SJCRH30 (cell line): ENCODE measurements at regions not wholly inside any gene's neighbourhood (a gene's known extent, or its start where the extent isn't known, plus 50 kb on each side); places are given as distances from the start of the nearest gene placed in this dataset.

Experiments
- DNase-seq, 2 experiments: peaks; one replicate each; pipeline ENCODE4 v3.0.0-alpha.2; 2015 to 2020
- H3K27ac ChIP-seq: fragments of 250-450 bp; sonication (Bioruptor Pico); 2 replicates; pipeline ENCODE4 v1.5.1; 2020; ENCODE audit warnings: mild to moderate bottlenecking, moderate library complexity
- H3K27me3 ChIP-seq: fragments of 250-450 bp; sonication (Bioruptor Pico); 2 replicates; pipeline ENCODE4 v1.5.1; 2020; ENCODE audit warnings: mild to moderate bottlenecking, moderate library complexity
- H3K36me3 ChIP-seq: fragments of 250-450 bp; sonication (Bioruptor Pico); 2 replicates; pipeline ENCODE4 v1.5.1; 2020; ENCODE audit warnings: mild to moderate bottlenecking, moderate library complexity
- H3K4me1 ChIP-seq: fragments of 250-450 bp; sonication (Bioruptor Pico); 2 replicates; pipeline ENCODE4 v1.5.1; 2020; ENCODE audit warnings: mild to moderate bottlenecking, moderate library complexity
- H3K4me3 ChIP-seq: fragments of 250-450 bp; sonication (Bioruptor Pico); 2 replicates; pipeline ENCODE4 v1.5.1; 2020; ENCODE audit warnings: mild to moderate bottlenecking, moderate library complexity
- H3K9me3 ChIP-seq: fragments of 250-450 bp; sonication (Bioruptor Pico); replicated peaks from 2 replicates; pipeline ENCODE4 v1.5.1; 2020; ENCODE audit warnings: mild to moderate bottlenecking, moderate library complexity

DNA sequence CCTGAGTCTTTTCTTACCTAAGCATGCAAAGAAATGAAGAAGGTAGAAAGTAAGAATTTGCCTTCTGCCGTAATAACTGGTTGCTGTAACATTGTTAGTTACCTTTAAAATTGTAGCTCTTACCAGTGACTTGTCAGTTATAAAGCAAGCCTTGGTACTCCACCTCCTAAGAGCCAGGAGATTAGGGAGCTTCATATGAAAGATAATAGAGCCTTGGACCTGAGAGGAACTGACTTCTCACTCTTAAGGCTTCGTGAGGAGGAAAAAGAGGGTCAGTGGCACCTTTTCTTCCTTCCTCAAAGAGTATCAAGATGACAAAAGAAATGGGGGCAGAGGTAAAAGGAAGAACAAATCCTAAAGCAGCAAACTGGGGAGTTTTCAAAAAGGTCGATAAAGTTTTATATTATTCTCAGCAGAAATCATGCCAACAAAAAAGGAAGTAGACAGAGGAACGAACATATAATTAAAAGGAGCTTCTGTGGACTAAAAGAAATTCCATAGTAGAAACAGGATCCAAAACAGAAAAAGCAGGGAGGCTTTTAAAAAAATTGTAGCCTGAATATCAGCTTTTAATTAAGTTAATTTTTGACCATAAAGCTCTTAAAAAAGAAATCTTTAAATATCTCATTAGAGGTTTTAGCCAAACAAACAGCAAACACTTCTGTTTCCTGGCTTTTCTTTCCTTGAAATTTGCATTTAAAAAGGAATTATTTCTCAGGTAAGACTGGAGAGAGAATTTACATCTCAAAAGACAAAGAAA lies 847.1 kb upstream of the ALCAM start:
- DNase-seq: no peak
- Histone ChIP-seq H3K4me3 (no peak overlapping the region), H3K27me3 (no peaks in the 10 kb centered on the region), H3K36me3 (no peaks in the 10 kb centered on the region), H3K27ac (no peak overlapping the region), H3K4me1 (no peaks in the 10 kb centered on the region), H3K9me3 (no peaks in the 10 kb centered on the region)

DNA sequence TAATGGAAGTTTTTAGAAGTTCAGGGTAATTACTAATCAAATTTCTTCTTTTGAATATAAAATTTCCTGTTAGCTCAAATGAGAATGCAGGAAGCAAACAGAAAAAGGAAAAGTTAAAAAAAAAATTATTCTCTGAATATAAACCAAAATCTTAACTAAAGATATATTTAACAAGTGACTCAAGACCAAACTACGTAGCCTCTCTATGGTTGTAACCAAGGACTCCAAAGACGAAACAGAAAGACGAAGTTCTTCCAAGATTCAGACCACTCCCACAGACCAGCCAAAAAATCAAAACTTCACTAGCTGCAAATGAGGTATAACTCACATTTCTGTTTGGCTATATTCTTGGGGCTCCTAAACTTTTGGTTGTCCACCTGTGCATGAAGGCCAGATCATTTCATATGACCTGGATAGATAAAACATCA lies 846.5 kb upstream of the ALCAM start:
- Histone ChIP-seq H3K9me3 (no peaks in the 10 kb centered on the region), H3K4me1 (no peaks in the 10 kb centered on the region), H3K27me3 (no peaks in the 10 kb centered on the region), H3K36me3 (no peaks in the 10 kb centered on the region), H3K27ac (no peak overlapping the region), H3K4me3 (no peak overlapping the region)
- no peak for DNase-seq

GRCh38 chr3:104521606-104522336 lies 844.9 kb upstream of the ALCAM start:
- H3K27me3 ChIP-seq: no peaks in the 10 kb centered on the region
- no peak for DNase-seq
- no peak overlapping the region for H3K27ac ChIP-seq
- no peaks in the 10 kb centered on the region for H3K36me3 ChIP-seq
- no peaks in the 10 kb centered on the region for H3K4me1 ChIP-seq
- no peaks in the 10 kb centered on the region for H3K9me3 ChIP-seq
- no peak overlapping the region for H3K4me3 ChIP-seq

DNA sequence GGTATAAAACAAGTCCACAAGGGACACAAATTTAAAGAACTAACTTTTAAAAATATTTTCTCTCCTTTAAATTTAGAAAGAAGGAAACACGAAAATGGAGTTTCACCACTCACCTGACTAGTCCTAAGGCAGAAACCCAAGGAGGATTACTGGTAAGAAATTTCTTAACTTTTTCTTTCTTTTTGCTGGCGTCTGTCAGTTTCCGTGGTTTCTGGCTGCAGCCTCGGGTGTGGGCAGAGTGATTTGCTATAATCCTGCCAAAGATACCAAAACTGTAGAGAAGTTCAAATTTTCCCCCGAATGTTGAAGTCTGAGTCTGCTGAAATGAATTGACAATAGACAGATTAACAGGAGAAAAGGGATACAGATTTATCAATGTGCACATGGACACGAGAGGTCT lies 843.6 kb upstream of the ALCAM start:
- Histone ChIP-seq H3K9me3 (no peaks in the 10 kb centered on the region), H3K36me3 (no peaks in the 10 kb centered on the region)
- DNase-seq: no peak

GRCh38 chr3:104526901-104527401 lies 839.8 kb upstream of the ALCAM start:
- Histone ChIP-seq H3K9me3 (no peaks in the 10 kb centered on the region), H3K27me3 (no peaks in the 10 kb centered on the region), H3K36me3 (no peaks in the 10 kb centered on the region), H3K27ac (no peak overlapping the region), H3K4me3 (no peak overlapping the region), H3K4me1 (no peaks in the 10 kb centered on the region)
- DNase-seq: no peak

More for the DNA sequence above, 843.6 kb upstream of the ALCAM start:
- H3K4me3 ChIP-seq: no peak overlapping the region
- no peaks in the 10 kb centered on the region for H3K27me3 ChIP-seq
- H3K27ac ChIP-seq: no peak overlapping the region
- no peaks in the 10 kb centered on the region for H3K4me1 ChIP-seq

DNA sequence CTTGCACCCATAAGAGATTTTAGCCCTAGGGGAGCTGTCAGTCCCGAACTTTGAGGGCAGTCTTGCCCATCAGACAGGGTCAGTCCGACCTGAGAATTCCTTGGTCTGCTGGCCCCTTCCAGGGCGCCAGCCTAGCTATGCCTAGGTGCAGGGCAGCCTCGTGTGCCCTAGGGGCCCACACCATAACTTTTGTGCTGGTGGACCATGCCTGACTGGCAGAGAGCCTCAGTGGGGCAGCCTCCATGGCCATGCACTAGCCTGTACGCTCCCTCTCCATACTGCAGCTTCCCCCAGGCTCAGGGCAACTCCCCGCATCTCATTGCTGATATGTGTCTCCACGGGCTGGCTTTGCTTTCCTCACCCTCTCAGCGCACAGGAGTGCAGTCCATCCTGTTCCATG lies 835.8 kb upstream of the ALCAM start:
- H3K27me3 ChIP-seq: no peaks in the 10 kb centered on the region
- H3K27ac ChIP-seq: no peak overlapping the region
- no peaks in the 10 kb centered on the region for H3K9me3 ChIP-seq
- no peaks in the 10 kb centered on the region for H3K4me1 ChIP-seq
- no peak for DNase-seq
- no peaks in the 10 kb centered on the region for H3K36me3 ChIP-seq
- no peak overlapping the region for H3K4me3 ChIP-seq

GRCh38 chr3:104536715-104537114 lies 830.0 kb upstream of the ALCAM start:
- no peaks in the 10 kb centered on the region for H3K36me3 ChIP-seq
- H3K9me3 ChIP-seq: no peaks in the 10 kb centered on the region
- no peak overlapping the region for H3K27ac ChIP-seq
- DNase-seq: no peak
- H3K27me3 ChIP-seq: no peaks in the 10 kb centered on the region
- no peaks in the 10 kb centered on the region for H3K4me1 ChIP-seq
- no peak overlapping the region for H3K4me3 ChIP-seq

- no peak overlapping the region for H3K27ac ChIP-seq
- DNase-seq: no peak
- H3K4me1 ChIP-seq: no peaks in the 10 kb centered on the region
- no peaks in the 10 kb centered on the region for H3K9me3 ChIP-seq
- H3K36me3 ChIP-seq: no peaks in the 10 kb centered on the region
- no peaks in the 10 kb centered on the region for H3K27me3 ChIP-seq
- H3K4me3 ChIP-seq: no peak overlapping the region
Observed at GRCh38 chr3:104537323-104537722, 829.4 kb upstream of the ALCAM start.

DNA sequence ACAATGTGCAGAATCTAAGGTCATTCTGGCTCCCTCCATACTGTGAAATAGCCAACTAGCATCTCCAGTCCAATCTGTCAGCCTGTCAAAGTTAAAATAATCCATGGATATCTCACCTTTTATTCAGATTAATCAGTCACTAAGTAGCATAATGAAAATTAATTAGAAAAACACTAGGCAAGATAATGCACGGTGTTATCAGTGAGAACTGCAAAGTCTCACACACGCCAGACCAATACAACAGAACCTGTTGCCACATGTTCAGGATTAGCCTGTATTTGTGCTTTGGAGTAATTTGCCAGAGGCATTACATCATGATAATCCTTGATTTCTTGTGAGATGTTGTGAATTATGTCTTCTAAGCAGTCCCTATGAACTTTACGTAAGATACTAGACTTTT lies 820.4 kb upstream of the ALCAM start:
- no peaks in the 10 kb centered on the region for H3K36me3 ChIP-seq
- no peak overlapping the region for H3K27ac ChIP-seq
- DNase-seq: no peak
- H3K9me3 ChIP-seq: no peaks in the 10 kb centered on the region
- no peaks in the 10 kb centered on the region for H3K27me3 ChIP-seq
- H3K4me1 ChIP-seq: no peaks in the 10 kb centered on the region
- no peak overlapping the region for H3K4me3 ChIP-seq

GRCh38 chr3:104547031-104547430 lies 819.7 kb upstream of the ALCAM start:
- no peaks in the 10 kb centered on the region for H3K4me1 ChIP-seq
- H3K9me3 ChIP-seq: no peaks in the 10 kb centered on the region
- H3K4me3 ChIP-seq: no peak overlapping the region
- H3K27me3 ChIP-seq: no peaks in the 10 kb centered on the region
- no peak overlapping the region for H3K27ac ChIP-seq
- H3K36me3 ChIP-seq: no peaks in the 10 kb centered on the region
- no peak for DNase-seq

- no peak overlapping the region for H3K27ac ChIP-seq
- H3K4me1 ChIP-seq: no peaks in the 10 kb centered on the region
- no peaks in the 10 kb centered on the region for H3K27me3 ChIP-seq
- H3K4me3 ChIP-seq: no peak overlapping the region
- no peaks in the 10 kb centered on the region for H3K9me3 ChIP-seq
- no peak for DNase-seq
- H3K36me3 ChIP-seq: no peaks in the 10 kb centered on the region
Observed at GRCh38 chr3:104548401-104548800, 818.3 kb upstream of the ALCAM start.

DNA sequence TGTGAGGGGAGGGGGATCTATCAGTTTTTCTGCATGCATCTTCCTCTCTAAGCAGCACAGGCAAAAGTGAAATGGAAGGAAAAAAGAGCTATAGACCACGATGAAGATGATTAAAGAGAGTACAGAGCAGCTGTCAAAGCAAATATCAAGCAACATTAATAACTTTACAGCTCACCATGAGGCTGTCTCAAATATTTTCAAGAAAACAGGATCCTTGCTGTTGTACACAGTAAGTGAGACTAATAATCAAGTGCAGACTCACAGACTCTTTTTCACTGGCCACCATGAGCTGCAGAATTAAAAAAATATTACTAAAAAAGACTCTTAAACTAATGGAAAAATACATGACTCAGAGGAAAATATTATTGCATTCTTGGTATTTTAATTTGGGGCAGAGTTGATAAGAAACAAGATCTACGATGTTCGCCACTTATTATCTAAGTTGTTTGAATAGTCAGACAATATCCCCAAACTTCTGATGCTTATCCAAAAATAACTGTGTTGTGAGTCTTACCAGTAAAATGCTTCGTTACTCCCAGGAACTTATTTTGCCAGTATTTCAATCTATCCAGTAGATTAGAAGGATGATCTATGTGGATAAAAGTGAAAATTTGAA lies 817.5 kb upstream of the ALCAM start:
- no peak for DNase-seq
- Histone ChIP-seq H3K4me1 (no peaks in the 10 kb centered on the region), H3K27ac (no peak overlapping the region), H3K4me3 (no peak overlapping the region), H3K9me3 (no peaks in the 10 kb centered on the region), H3K36me3 (no peaks in the 10 kb centered on the region), H3K27me3 (no peaks in the 10 kb centered on the region)

DNA sequence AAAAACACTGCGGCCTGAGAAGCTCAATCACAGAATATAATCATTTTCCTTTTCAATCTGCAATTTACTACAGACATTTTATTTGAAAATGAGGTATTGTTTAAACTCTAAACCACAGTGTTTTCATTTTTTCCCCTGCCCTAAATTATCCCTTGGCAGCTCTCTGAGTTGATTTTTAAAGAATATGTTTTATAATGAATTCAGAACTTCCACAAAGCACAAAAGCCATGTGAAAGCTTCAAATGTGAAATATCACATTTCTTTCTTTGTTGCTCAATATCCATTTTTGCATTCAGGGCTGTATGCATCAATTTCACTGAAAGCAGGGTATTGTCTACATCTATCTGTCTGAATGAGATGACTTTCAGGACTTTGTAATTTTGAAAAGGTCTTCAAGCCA lies 813.6 kb upstream of the ALCAM start:
- DNase-seq: no peak
- no peaks in the 10 kb centered on the region for H3K27me3 ChIP-seq
- H3K27ac ChIP-seq: no peak overlapping the region
- H3K36me3 ChIP-seq: no peaks in the 10 kb centered on the region
- no peak overlapping the region for H3K4me3 ChIP-seq
- H3K9me3 ChIP-seq: no peaks in the 10 kb centered on the region
- no peaks in the 10 kb centered on the region for H3K4me1 ChIP-seq

GRCh38 chr3:104554425-104554824 lies 812.3 kb upstream of the ALCAM start:
- no peaks in the 10 kb centered on the region for H3K9me3 ChIP-seq
- no peak overlapping the region for H3K27ac ChIP-seq
- H3K36me3 ChIP-seq: no peaks in the 10 kb centered on the region
- H3K4me3 ChIP-seq: no peak overlapping the region
- H3K4me1 ChIP-seq: no peaks in the 10 kb centered on the region
- no peak for DNase-seq
- H3K27me3 ChIP-seq: no peaks in the 10 kb centered on the region

GRCh38 chr3:104555728-104556127 lies 811.0 kb upstream of the ALCAM start:
- Histone ChIP-seq H3K4me1 (no peaks in the 10 kb centered on the region), H3K9me3 (no peaks in the 10 kb centered on the region), H3K27ac (no peak overlapping the region), H3K36me3 (no peaks in the 10 kb centered on the region), H3K4me3 (no peak overlapping the region), H3K27me3 (no peaks in the 10 kb centered on the region)
- no peak for DNase-seq
